SHP77 (cell line): ENCODE measurements at regions not wholly inside any gene's neighbourhood (a gene's known extent, or its start where the extent isn't known, plus 50 kb on each side); places are given as distances from the start of the nearest gene placed in this dataset.
"Not testable (repeated sequence)": the region's sequence is repeated elsewhere in the genome, so short reads cannot be mapped to it uniquely, and the experiment has no call there.

Experiments
- DNase-seq, 2 experiments: peaks; one replicate each; lab custom pipeline; 2025; lab: John Stamatoyannopoulos, UW

- DNase-seq: no peak
Measured at GRCh38 chr18:73544617-73545016, 603.0 kb downstream of the FBXO15 start.

- no peak for DNase-seq
Measured at GRCh38 chr18:73544032-73544431, 603.6 kb downstream of the FBXO15 start.

GRCh38 chr18:73535990-73536389 is 611.6 kb downstream of the FBXO15 start:
- DNase-seq: no peak

- peak; percentile 48 to 73 for DNase-seq
Measured at GRCh38 chr18:73535189-73535588, 612.4 kb downstream of the FBXO15 start.

- DNase-seq: no peak
Measured at GRCh38 chr18:73531601-73532000, 616.0 kb downstream of the FBXO15 start.

GRCh38 chr18:73528066-73528465 is 619.6 kb downstream of the FBXO15 start:
- DNase-seq: no peak

GRCh38 chr18:73520229-73520628 is 627.4 kb downstream of the FBXO15 start:
- DNase-seq: peak in 1 of 2 experiments; percentile 47

GRCh38 chr18:73516056-73516455 is 631.6 kb downstream of the FBXO15 start:
- not testable (repeated sequence) for DNase-seq

- DNase-seq: peak in 1 of 2 experiments; percentile 38
Measured at GRCh38 chr18:73514449-73514848, 633.2 kb downstream of the FBXO15 start.

- peak in 1 of 2 experiments; percentile 20 for DNase-seq
Measured at GRCh38 chr18:73511771-73512503, 635.7 kb downstream of the FBXO15 start.

GRCh38 chr18:73509460-73509859 is 638.2 kb downstream of the FBXO15 start:
- no peak for DNase-seq

- no peak for DNase-seq
Measured at GRCh38 chr18:73503326-73503725, 635.5 kb upstream of the NETO1 start.

GRCh38 chr18:73487966-73488365 is 620.2 kb upstream of the NETO1 start:
- no peak for DNase-seq

GRCh38 chr18:73485166-73485565 is 617.4 kb upstream of the NETO1 start:
- DNase-seq: no peak

GRCh38 chr18:73482901-73483300 is 615.1 kb upstream of the NETO1 start:
- DNase-seq: no peak

- DNase-seq: no peak
Measured at GRCh38 chr18:73479477-73479876, 611.7 kb upstream of the NETO1 start.

GRCh38 chr18:73478191-73478590 is 610.4 kb upstream of the NETO1 start:
- DNase-seq: no peak

GRCh38 chr18:73476031-73476430 is 608.2 kb upstream of the NETO1 start:
- no peak for DNase-seq

- DNase-seq: no peak
Measured at GRCh38 chr18:73462092-73462491, 594.3 kb upstream of the NETO1 start.

- no peak for DNase-seq
Measured at GRCh38 chr18:73461780-73462059, 593.9 kb upstream of the NETO1 start.

GRCh38 chr18:73461038-73461779 is 593.4 kb upstream of the NETO1 start:
- DNase-seq: no peak

- DNase-seq: no peak
Measured at GRCh38 chr18:73458186-73458964, 590.6 kb upstream of the NETO1 start.

GRCh38 chr18:73456643-73457042 is 588.9 kb upstream of the NETO1 start:
- DNase-seq: no peak
